OCI-LY3 (cell line): ENCODE measurements at regions not wholly inside any gene's neighbourhood (a gene's known extent, or its start where the extent isn't known, plus 50 kb on each side); places are given as distances from the start of the nearest gene placed in this dataset.

Experiments used
- CTCF ChIP-seq: fragments of 200-600, 300-600 bp; sonication (generic); IDR thresholded peaks from 2 replicates; pipeline ENCODE4 v1.5.1; 2014; ENCODE audit warnings: antibody characterized with exemption, low read length, low read depth
- EZH2phosphoT487 ChIP-seq: fragments of 200-600 bp; shearing (Covaris generic); IDR thresholded peaks from 2 replicates; pipeline ENCODE4 v1.6.1; 2018; ENCODE audit warnings: antibody characterized with exemption, mixed run types, low read depth

GRCh38 chr20:7003598-7003997 lies 236.1 kb downstream of the BMP2 start:
- TF ChIP-seq CTCF (no peak), EZH2phosphoT487 (no peak)
